ENCODE measurements at regions not wholly inside any gene's neighbourhood (a gene's known extent, or its start where the extent isn't known, plus 50 kb on each side); places are given as distances from the start of the nearest gene placed in this dataset.

DNA sequence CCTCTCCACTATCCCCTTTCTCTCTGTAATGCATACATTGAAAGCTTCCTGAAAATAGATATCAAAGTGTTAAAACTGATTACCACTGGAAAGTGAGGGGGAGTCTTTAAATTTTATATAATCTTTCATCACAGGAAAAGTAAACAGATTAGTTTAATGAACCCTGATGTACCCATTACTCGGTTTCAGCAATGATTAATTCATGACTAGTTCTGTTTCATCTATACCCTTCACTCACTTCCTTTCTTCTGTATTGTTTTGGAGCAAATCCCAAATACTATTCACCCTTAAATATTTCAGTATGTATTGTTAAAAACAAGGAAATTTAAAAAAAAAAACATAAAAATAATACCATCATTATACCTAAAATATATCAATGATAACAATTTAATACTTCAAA lies 67.3 kb upstream of the TMCC3 start:
- no peak for DNase-seq (ENCODE audit: low read depth in 2 of 2)

GRCh38 chr12:94717108-94717507 lies 66.8 kb upstream of the TMCC3 start:
- DNase-seq (ENCODE audit: low read depth in 2 of 2), result no peak

- no peak for DNase-seq (ENCODE audit: low read depth in 2 of 2)
Observed at GRCh38 chr12:94716339-94716738, 66.0 kb upstream of the TMCC3 start.

DNA sequence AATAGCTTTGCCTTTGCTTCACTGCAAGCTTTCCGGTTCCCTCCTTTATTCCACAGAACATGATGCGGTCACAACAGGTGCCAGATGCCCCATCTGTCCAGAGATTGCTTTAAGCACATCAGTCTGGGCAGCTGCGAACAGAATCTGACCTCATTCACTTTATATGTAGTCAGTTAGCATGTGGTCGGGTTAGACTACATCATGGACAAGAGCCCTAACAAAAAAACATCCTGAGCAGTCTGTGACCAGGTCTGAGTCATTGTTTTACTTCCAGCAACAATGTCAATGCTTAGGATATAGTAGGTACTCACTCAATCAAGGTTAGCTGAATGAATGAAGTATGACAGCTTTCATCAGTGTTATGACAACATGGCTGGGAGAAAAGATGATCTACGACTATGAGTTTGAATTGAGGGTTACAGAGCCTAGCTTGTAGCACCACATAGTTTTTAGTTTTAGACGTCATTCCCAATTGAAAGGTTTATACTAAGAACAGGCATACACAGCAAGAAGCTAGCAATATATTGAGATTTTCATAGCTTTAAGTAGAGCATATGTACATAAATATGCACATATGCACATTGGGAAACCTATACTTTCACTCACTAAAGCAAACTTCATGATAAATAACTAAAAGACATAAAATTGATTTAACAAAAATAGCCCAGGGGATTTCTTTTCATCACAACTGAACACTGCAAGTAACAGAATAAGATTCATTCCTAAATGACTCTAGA lies 64.2 kb upstream of the TMCC3 start:
- DNase-seq (ENCODE audit: low read depth in 2 of 2), result peak in 1 of 2 donors; percentile 95

DNA sequence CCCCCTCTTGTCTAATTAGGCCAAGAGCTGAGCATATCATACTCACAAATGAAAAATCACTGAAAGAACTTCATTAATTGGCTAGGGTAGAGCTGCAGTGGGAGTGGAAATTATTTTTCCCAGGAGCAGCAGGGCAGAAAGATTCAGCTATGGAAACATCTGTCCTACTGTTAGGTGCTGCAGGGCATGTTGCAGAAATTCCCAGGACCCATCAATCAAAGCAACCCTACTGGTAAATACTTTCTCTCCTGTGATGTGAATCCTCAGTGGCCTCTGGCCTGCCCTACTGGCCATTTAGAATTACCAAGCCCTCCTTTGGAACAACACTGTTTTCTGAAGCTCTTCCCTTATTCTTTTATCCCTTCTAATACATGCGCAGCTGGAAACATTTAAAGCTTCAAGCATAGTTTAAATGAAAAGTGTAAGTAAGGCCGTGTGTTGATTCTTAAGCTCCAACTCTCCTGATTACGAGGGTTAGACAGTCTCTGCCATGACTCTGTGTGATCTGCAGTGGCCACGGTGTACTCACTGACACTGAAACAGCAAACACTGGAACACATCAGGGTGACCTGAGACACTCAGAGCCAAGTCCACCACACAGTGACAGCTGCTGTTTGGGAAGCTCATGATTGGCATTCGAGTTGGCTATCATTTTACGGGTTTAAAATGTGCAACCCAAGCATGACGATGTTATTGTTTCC lies 62.6 kb upstream of the TMCC3 start:
- no peak for DNase-seq (ENCODE audit: low read depth in 2 of 2)

GRCh38 chr12:94710933-94711332 lies 60.6 kb upstream of the TMCC3 start:
- peak; percentile 40 to 60 for DNase-seq (ENCODE audit: low read depth in 2 of 2)

DNA sequence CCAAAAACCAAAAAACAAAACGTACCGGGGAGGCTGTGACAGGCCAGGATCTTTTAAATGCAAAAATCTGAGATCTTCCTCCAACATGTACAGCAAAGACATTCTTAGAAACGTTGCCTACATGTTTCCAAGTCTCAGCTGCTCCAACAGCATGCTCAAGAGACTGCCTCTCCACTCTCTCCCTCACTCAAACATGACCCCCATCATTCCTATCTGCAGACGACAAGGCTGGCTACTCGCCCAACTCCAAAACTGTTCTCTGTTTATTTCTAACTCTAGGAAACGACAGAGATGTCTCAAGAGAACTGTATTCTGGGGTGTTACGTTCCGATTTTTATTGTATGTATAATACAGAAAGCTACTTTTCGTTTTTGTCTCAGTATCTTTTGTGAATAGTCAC lies 57.5 kb upstream of the TMCC3 start:
- DNase-seq (ENCODE audit: low read depth in 2 of 2), result no peak

- DNase-seq (ENCODE audit: low read depth in 2 of 2), result no peak
Observed at GRCh38 chr12:94707036-94707435, 56.7 kb upstream of the TMCC3 start.

DNA sequence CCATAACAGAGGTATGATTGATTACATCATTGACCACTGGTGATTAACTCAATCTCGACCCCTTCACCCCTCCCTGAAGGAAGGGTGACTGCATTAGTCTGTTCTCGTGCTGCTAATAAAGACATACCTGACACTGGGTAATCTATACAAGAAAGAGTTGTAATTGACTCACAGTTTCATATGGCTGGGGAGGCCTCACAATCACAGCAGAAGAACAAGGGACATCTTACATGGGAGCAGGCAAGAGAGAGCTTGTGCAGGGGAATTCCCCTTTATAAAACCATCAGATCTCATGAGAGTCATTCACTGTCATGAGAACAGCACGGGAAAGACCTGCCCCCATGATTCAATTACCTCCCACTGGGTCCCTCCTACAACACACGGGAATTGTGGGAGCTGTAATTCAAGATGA lies 55.9 kb upstream of the TMCC3 start:
- DNase-seq (ENCODE audit: low read depth in 2 of 2), result no peak

- peak in 1 of 2 donors; percentile 50 for DNase-seq (ENCODE audit: low read depth in 2 of 2)
Observed at GRCh38 chr12:94705676-94706075, 55.3 kb upstream of the TMCC3 start.

DNA sequence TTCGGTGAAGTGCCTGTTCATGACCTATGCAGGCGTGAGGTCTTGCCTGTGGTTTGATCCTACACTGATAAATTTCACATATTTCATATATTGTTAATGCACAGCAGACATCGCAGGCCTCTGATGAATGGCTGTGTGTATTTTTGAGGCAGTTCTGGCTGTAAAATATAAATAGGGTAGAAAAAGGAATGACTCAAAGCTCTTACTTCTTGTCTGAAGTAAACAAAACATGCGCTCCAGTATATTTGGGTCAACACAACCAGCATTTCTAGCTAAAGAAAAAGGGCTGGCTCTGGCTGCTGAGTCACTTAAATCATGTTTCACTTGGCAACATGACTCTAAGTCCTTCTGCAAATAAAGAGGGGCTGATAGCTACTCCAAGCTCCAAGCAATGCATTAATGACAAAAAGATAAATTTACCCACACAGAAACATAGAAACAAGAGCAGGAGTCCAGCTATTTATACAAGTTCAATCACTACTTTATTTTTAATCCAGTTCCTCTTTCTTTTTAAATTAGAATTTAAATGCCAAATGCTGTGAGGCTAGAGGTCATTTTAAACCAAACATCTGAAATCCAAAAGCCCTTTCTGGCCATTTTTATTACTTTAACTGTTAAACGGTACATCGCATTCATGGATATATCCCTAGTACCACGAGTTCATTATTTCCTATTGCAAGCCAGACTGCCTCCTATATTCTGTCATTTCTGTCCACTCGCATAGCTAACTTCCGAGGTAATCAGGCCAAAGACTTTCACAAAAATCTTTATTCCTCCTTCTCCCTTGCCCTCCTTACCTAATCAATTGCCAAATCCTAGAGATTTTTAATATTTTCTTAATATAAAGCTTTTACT lies 54.3 kb upstream of the TMCC3 start:
- DNase-seq (ENCODE audit: low read depth in 2 of 2), result peak in 1 of 2 donors; percentile 91

DNA sequence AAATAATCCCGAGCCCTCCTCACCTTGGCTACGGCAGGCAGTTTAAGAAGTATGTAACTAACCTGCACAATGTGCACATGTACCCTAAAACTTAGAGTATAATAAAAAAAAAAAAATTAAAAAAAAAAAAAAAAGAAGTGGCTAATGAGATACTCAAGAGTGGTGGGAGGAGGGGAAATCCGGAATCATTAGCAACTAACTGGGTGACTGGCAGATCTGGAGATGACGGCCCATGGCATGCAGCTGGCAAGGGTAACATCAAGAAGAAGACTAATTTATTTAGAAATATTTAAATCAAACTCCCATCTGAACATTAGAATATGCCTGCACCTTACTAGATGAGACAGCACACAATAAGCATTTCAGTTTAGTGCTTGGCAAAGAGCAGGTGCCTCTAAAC lies 52.3 kb upstream of the TMCC3 start:
- no peak for DNase-seq (ENCODE audit: low read depth in 2 of 2)

- DNase-seq (ENCODE audit: low read depth in 2 of 2), result peak in 1 of 2 donors; percentile 70
Observed at GRCh38 chr12:94701711-94702110, 51.4 kb upstream of the TMCC3 start.

GRCh38 chr12:94700662-94701061 lies 50.3 kb upstream of the TMCC3 start:
- no peak for DNase-seq (ENCODE audit: low read depth in 2 of 2)
